ENCODE measurements at regions not wholly inside any gene's neighbourhood (a gene's known extent, or its start where the extent isn't known, plus 50 kb on each side); places are given as distances from the start of the nearest gene placed in this dataset.

DNA sequence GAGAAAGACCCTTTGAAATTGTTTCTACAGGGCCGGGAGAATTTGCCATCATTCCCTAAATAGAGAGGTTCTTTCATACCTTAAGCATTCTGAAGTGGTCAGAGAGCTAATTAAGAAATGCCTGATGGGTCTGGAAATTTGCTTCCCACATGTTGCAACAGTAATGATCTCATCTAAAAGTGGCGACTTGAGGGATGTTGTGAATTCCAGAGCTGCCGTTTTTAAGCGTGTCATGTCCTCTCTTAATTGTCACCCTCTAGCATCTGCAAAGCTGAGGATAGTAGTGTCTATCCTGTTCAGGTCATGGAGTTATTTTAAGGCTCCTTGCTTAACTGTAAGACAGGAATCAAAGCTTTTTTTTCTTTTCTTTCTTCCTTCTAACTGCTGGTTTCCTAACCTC, 60.4 kb downstream of the FOS start:
- H3K4me2 ChIP-seq (replicated peaks; ENCODE audit: extremely low read depth, low read length, poor library complexity, severe bottlenecking) = peak overlapping the region; percentile 13
- peak overlapping the region in 1 of 2 donors; percentile 49 for H3K4me3 Mint-ChIP-seq
- peaks cover 0 to 1% (median 0%) of the 10 kb centered on the region in 3 donors for H3K27me3 Mint-ChIP-seq (ENCODE audit: low read depth in 3 of 3)
- no peaks in the 10 kb centered on the region for H3K79me2 ChIP-seq (ENCODE audit: insufficient read depth, low read length)
- H2AFZ ChIP-seq (ENCODE audit: insufficient read depth, low read depth, low read length, poor library complexity, severe bottlenecking) = no peak overlapping the region
- H3K36me3 Mint-ChIP-seq = no peaks in the 10 kb centered on the region
- H3K4me3 ChIP-seq (replicated peaks in 1 of 3; ENCODE audit: low read depth in 2 of 3, low read length in 3 of 3) = peak overlapping the region in 1 of 3 experiments; percentile 16
- H3K9me3 Mint-ChIP-seq = peaks cover 0 to 2% (median 2%) of the 10 kb centered on the region in 7 donors
- peak overlapping the region; percentile 4 to 87 (median 73) for H3K27ac Mint-ChIP-seq
- WGBS (ENCODE audit: insufficient coverage) = no CpG with 5 or more reads among the region's 4 CpGs
- H4K20me1 ChIP-seq (ENCODE audit: insufficient read depth, low read length) = no peaks in the 10 kb centered on the region
- no peaks in the 10 kb centered on the region for H3K9me3 ChIP-seq (replicated peaks in 1 of 2; ENCODE audit: control insufficient read depth in 1 of 2, insufficient read depth in 1 of 2, low read length in 2 of 2)
- no peak for TF ChIP-seq CTCF (IDR thresholded peaks at IDR 0.05)
- H3K4me1 ChIP-seq (ENCODE audit: control insufficient read depth in 1 of 2, insufficient read depth in 2 of 2, low read length in 2 of 2) = peaks cover 94 to 98% of the 10 kb centered on the region in 2 donors
- peak in 2 of 3 donors; percentile 55 to 84 for DNase-seq
- peaks cover 89% of the 10 kb centered on the region for H3K4me1 Mint-ChIP-seq
- no peak overlapping the region for H3K9ac ChIP-seq (ENCODE audit: insufficient read depth, low read length, poor library complexity, severe bottlenecking)
- H3K27ac ChIP-seq (ENCODE audit: low read depth in 1 of 2, low read length in 2 of 2) = peak overlapping the region in 1 of 2 donors; percentile 88
- intact Hi-C loops (cut with micrococcal nuclease) = no loop called here
- H3K36me3 ChIP-seq (replicated peaks in 1 of 2; ENCODE audit: control insufficient read depth in 1 of 2, insufficient read depth in 2 of 2, low read length in 2 of 2) = no peaks in the 10 kb centered on the region
- H3K27me3 ChIP-seq (ENCODE audit: control insufficient read depth in 2 of 2, insufficient read depth in 2 of 2, low read length in 2 of 2) = no peaks in the 10 kb centered on the region

- Histone ChIP-seq H3K9ac (ENCODE audit: insufficient read depth, low read length, poor library complexity, severe bottlenecking) (no peak overlapping the region), H2AFZ (ENCODE audit: insufficient read depth, low read depth, low read length, poor library complexity, severe bottlenecking) (no peak overlapping the region), H3K4me2 (replicated peaks; ENCODE audit: extremely low read depth, low read length, poor library complexity, severe bottlenecking) (peak overlapping the region; percentile 63), H3K4me1 (ENCODE audit: control insufficient read depth in 1 of 2, insufficient read depth in 2 of 2, low read length in 2 of 2) (peaks cover 83 to 88% of the 10 kb centered on the region in 2 donors), H3K79me2 (ENCODE audit: insufficient read depth, low read length) (no peaks in the 10 kb centered on the region), H3K27me3 (ENCODE audit: control insufficient read depth in 2 of 2, insufficient read depth in 2 of 2, low read length in 2 of 2) (no peaks in the 10 kb centered on the region), H3K4me3 (replicated peaks in 1 of 3; ENCODE audit: low read depth in 2 of 3, low read length in 3 of 3) (peak overlapping the region in 2 of 3 experiments; percentile 7 to 62), H3K36me3 (replicated peaks in 1 of 2; ENCODE audit: control insufficient read depth in 1 of 2, insufficient read depth in 2 of 2, low read length in 2 of 2) (no peaks in the 10 kb centered on the region), H3K27ac (ENCODE audit: low read depth in 1 of 2, low read length in 2 of 2) (peak overlapping the region; percentile 65 to 88), H4K20me1 (ENCODE audit: insufficient read depth, low read length) (no peaks in the 10 kb centered on the region), H3K9me3 (replicated peaks in 1 of 2; ENCODE audit: control insufficient read depth in 1 of 2, insufficient read depth in 1 of 2, low read length in 2 of 2) (no peaks in the 10 kb centered on the region)
- Mint-ChIP-seq H3K4me3 (peak overlapping the region; percentile 39 to 78), H3K27ac (peak overlapping the region; percentile 89 to 98 (median 96)), H3K27me3 (ENCODE audit: low read depth in 3 of 3) (peaks cover 0 to 3% (median 0%) of the 10 kb centered on the region in 3 donors), H3K36me3 (peaks cover 0 to 3% of the 10 kb centered on the region in 2 donors), H3K4me1 (peaks cover 79% of the 10 kb centered on the region), H3K9me3 (peaks cover 2 to 5% (median 3%) of the 10 kb centered on the region in 7 donors)
- 0% methylated on average over 5 of the region's 8 CpGs for WGBS (ENCODE audit: insufficient coverage)
- no peak for TF ChIP-seq CTCF (IDR thresholded peaks at IDR 0.05)
- intact Hi-C loops (cut with micrococcal nuclease) = loop anchor here in 1 of 2 donors (5.0 kb wide), 1 partner anchor 86 kb away; the partner anchor contains the start of gene JDP2
- peak; percentile 53 to 89 (median 87) for DNase-seq
Observed at GRCh38 chr14:75340921-75341320, 62.3 kb downstream of the FOS start.
